ENCODE measurements at regions not wholly inside any gene's neighbourhood (a gene's known extent, or its start where the extent isn't known, plus 50 kb on each side); places are given as distances from the start of the nearest gene placed in this dataset.

GRCh38 chr21:16644685-16645084, 868.2 kb upstream of the CXADR start:
- ATAC-seq (no peak), DNase-seq (ENCODE audit: low spot score) (no peak)
- Histone ChIP-seq H3K27ac (ENCODE audit: low read depth) (no peak overlapping the region), H3K4me2 (no peak overlapping the region), H3K4me1 (ENCODE audit: insufficient read depth) (no peaks in the 10 kb centered on the region), H2AFZ (no peak overlapping the region), H3K27me3 (ENCODE audit: insufficient read depth) (no peaks in the 10 kb centered on the region), H3K79me2 (replicated peaks; ENCODE audit: insufficient read depth) (no peaks in the 10 kb centered on the region), H3K9me2 (ENCODE audit: insufficient read depth) (no peaks in the 10 kb centered on the region), H3K4me3 (no peak overlapping the region), H3F3A (replicated peaks; ENCODE audit: low read depth) (no peaks in the 10 kb centered on the region), H3K36me3 (ENCODE audit: insufficient read depth) (no peaks in the 10 kb centered on the region), H4K20me1 (replicated peaks; ENCODE audit: insufficient read depth) (no peaks in the 10 kb centered on the region)
- Mint-ChIP-seq H3K27ac (no peak overlapping the region), H3K4me1 (no peaks in the 10 kb centered on the region), H3K36me3 (ENCODE audit: low read depth) (no peaks in the 10 kb centered on the region), H3K4me3 (no peak overlapping the region), H3K27me3 (ENCODE audit: insufficient read depth, low read depth, poor library complexity) (no peaks in the 10 kb centered on the region), H3K9me3 (no peaks in the 10 kb centered on the region)
- TF ChIP-seq STAT1 (IDR thresholded peaks at IDR 0.05; ENCODE audit: unreplicated experiment) (no peak), JUNB (IDR thresholded peaks at IDR 0.05; ENCODE audit: unreplicated experiment) (no peak), EZH2 (IDR thresholded peaks at IDR 0.05; ENCODE audit: low read depth, unreplicated experiment) (no peak), EZH2phosphoT487 (IDR thresholded peaks at IDR 0.05; ENCODE audit: unreplicated experiment) (no peak), ZNF462 (CRISPR knock-in tag; IDR thresholded peaks at IDR 0.05) (no peak), POLR2AphosphoS5 (IDR thresholded peaks at IDR 0.05; ENCODE audit: low read depth) (no peak), REST (IDR thresholded peaks at IDR 0.05; ENCODE audit: unreplicated experiment) (no peak), ETS1 (IDR thresholded peaks at IDR 0.05) (no peak), CREB1 (CRISPR knock-in tag; IDR thresholded peaks at IDR 0.05; ENCODE audit: low read depth) (no peak), ZNF114 (CRISPR knock-in tag; IDR thresholded peaks at IDR 0.05) (no peak), ZNF331 (CRISPR knock-in tag; IDR thresholded peaks at IDR 0.05; ENCODE audit: low read depth) (no peak), NANOG (IDR thresholded peaks at IDR 0.05; ENCODE audit: borderline replicate concordance) (no peak)
- TF ChIP-seq, protein P1, sequence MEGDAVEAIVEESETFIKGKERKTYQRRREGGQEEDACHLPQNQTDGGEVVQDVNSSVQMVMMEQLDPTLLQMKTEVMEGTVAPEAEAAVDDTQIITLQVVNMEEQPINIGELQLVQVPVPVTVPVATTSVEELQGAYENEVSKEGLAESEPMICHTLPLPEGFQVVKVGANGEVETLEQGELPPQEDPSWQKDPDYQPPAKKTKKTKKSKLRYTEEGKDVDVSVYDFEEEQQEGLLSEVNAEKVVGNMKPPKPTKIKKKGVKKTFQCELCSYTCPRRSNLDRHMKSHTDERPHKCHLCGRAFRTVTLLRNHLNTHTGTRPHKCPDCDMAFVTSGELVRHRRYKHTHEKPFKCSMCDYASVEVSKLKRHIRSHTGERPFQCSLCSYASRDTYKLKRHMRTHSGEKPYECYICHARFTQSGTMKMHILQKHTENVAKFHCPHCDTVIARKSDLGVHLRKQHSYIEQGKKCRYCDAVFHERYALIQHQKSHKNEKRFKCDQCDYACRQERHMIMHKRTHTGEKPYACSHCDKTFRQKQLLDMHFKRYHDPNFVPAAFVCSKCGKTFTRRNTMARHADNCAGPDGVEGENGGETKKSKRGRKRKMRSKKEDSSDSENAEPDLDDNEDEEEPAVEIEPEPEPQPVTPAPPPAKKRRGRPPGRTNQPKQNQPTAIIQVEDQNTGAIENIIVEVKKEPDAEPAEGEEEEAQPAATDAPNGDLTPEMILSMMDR (conservative IDR thresholded peaks at IDR 0.05; ENCODE audit: low read depth in 2 of 2) = no peak

Measured in GM23338 (cell line).